Activated T-helper 1 cell treated with anti-CD3 and anti-CD28 coated beads, Interleukin-12 subunit alpha, Interleukin-12 subunit beta, Interleukin-2, Interleukin-4 antibody, amounts not matched to agents 30 ng/mL and 10 ng/mL and 1 ng/mL, durations not matched to agents 14 hours and 24 hours and 36 hours (primary cell): ENCODE measurements at regions not wholly inside any gene's neighbourhood (a gene's known extent, or its start where the extent isn't known, plus 50 kb on each side); places are given as distances from the start of the nearest gene placed in this dataset.

ENCODE experiments used
- DNase-seq: peaks from one replicate; pipeline ENCODE4 v3.0.0; 2021; ENCODE audit warnings: low spot score
- H3K27ac Mint-ChIP-seq: one replicate; pipeline ENCODE4 v1.8.0; 2021; ENCODE audit warnings: mild to moderate bottlenecking, mixed read lengths
- H3K27me3 Mint-ChIP-seq: one replicate; pipeline ENCODE4 v1.8.0; 2022; ENCODE audit warnings: mild to moderate bottlenecking, moderate library complexity, mixed read lengths; ENCODE audit not compliant: insufficient read depth
- H3K36me3 Mint-ChIP-seq: one replicate; pipeline ENCODE4 v1.8.0; 2021; ENCODE audit warnings: low read depth, mixed read lengths
- H3K4me1 Mint-ChIP-seq: one replicate; pipeline ENCODE4 v1.8.0; 2021; ENCODE audit warnings: low read depth, mixed read lengths
- H3K4me3 Mint-ChIP-seq: one replicate; pipeline ENCODE4 v1.8.0; 2021; ENCODE audit warnings: mild to moderate bottlenecking, moderate library complexity, mixed read lengths
- H3K9me3 Mint-ChIP-seq: one replicate; pipeline ENCODE4 v1.8.0; 2021; ENCODE audit warnings: mixed read lengths
- intact Hi-C: fragments of 100-400 bp; cut with micrococcal nuclease; formaldehyde crosslinking; loops from one replicate; pipeline ENCODE4 v1.15.1; 2024

DNA sequence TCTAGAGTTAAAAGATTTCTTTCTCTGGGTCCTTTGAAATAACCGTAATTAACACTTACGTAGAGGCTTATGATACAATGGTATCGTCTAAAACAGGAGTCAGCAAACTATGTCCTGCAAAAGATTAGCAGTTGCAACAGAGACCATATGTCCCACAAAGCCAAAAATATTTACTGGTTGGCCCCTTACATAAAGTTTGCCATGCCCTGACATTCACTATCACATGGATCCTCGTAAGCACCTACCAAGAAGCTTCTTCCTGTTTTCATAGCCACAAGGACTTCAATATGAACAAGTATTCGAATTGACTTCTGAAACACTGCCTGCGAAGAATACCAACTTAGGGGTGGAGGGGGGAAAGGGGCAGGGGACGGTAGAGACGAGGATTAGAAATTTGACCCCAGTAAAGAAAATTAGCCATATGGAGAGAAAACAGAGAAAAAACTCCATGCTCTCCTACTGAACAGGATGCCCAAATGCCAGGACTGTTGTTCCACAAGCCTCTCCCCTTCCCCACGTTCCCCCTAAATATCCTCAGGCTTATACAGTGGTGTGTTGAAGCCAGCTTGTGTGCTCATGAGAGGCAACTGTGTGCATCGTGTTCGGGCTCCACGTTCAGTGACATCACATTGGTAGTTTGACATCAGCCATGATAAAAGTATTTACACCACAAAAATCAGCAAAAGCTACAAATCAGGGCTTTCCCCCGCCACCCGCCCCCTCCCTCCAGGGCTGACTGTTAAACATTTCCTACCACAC, 144.1 kb upstream of the HES1 start:
- no peaks in the 10 kb centered on the region for H3K9me3 Mint-ChIP-seq
- H3K36me3 Mint-ChIP-seq, result no peaks in the 10 kb centered on the region
- intact Hi-C loops, result no loop called here
- peaks cover 40% of the 10 kb centered on the region for H3K27me3 Mint-ChIP-seq
- H3K27ac Mint-ChIP-seq, result no peak overlapping the region
- DNase-seq, result no peak
- no peaks in the 10 kb centered on the region for H3K4me1 Mint-ChIP-seq
- H3K4me3 Mint-ChIP-seq, result no peak overlapping the region

DNA sequence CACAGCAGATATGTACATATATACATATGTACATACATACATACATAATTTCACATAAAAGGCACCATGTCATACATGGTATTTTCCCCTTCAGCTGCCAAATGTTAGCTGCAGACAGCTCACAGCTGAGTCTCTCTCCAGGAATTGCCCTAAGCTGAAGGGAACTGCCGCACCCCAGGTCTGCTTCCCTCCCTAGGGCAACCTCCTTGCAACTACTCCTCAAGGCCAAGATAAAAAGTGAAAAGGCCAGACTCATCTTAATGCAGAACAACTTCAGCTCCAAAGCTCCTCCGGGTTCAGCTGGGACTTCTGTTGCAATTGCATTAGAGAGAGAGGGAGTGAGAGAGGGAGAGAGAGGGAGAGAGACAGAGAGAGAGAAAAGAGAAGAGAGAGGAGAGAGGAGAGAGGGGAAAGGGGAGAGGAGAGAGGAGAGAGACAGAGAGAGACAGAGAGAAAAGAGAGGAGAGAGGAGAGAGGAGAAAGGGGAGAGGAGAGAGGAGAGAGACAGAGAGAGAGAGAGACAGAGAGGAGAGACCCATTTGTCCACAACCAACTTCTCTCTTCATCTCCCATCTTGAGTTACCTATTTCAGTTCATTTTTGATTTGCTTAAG, 143.4 kb upstream of the HES1 start:
- intact Hi-C loops, result no loop called here
- Mint-ChIP-seq H3K27me3 (peaks cover 41% of the 10 kb centered on the region), H3K4me3 (no peak overlapping the region), H3K4me1 (no peaks in the 10 kb centered on the region), H3K27ac (no peak overlapping the region), H3K36me3 (no peaks in the 10 kb centered on the region), H3K9me3 (no peaks in the 10 kb centered on the region)
- no peak for DNase-seq

DNA sequence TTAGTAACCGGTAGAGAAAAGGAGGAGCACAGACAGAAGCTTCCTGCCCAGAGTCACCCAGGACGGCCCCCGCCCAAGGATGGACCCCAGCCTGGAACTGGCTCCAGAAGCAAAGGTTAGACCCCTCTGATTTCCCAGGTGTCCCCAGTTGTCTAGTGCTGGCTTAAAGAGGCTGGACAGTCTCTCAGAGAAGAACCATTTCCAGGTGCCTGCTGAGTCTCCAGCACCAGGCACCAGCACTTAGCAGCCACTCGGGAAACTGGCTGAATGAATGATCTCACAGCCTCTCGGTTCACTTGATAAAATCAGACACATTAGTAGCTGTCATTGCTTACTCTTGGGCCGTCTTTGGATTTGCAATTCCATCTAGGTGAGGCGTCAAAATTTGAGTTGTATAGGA, 139.7 kb upstream of the HES1 start:
- no peaks in the 10 kb centered on the region for H3K4me1 Mint-ChIP-seq
- DNase-seq, result no peak
- peaks cover 39% of the 10 kb centered on the region for H3K27me3 Mint-ChIP-seq
- H3K27ac Mint-ChIP-seq, result no peak overlapping the region
- no peaks in the 10 kb centered on the region for H3K9me3 Mint-ChIP-seq
- H3K36me3 Mint-ChIP-seq, result no peaks in the 10 kb centered on the region
- intact Hi-C loops, result no loop called here
- H3K4me3 Mint-ChIP-seq, result no peak overlapping the region

DNA sequence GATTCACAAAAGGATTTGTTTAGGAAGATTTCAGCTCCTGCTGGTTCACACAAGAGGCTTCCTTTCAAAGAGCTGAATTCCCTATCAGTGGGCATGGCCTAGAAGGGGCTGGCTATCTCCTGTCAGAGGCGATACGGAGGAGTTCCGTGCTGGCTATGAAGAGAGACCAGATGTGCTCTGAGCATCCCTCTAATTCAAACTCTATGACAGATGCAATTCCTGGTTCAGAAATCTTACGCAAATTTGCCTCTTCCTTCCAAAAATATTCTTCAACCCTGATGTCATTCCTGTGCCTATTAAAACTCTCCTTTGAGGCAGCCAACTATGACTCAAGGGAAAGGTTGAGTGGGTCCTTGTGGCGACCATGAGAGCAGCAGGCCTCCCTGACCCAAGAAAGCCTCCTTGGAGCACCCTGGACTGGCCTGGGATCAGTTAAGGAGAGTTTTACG, 139.3 kb upstream of the HES1 start:
- H3K4me1 Mint-ChIP-seq, result no peaks in the 10 kb centered on the region
- peaks cover 35% of the 10 kb centered on the region for H3K27me3 Mint-ChIP-seq
- no peaks in the 10 kb centered on the region for H3K36me3 Mint-ChIP-seq
- intact Hi-C loops, result no loop called here
- H3K4me3 Mint-ChIP-seq, result no peak overlapping the region
- no peaks in the 10 kb centered on the region for H3K9me3 Mint-ChIP-seq
- no peak for DNase-seq
- no peak overlapping the region for H3K27ac Mint-ChIP-seq

DNA sequence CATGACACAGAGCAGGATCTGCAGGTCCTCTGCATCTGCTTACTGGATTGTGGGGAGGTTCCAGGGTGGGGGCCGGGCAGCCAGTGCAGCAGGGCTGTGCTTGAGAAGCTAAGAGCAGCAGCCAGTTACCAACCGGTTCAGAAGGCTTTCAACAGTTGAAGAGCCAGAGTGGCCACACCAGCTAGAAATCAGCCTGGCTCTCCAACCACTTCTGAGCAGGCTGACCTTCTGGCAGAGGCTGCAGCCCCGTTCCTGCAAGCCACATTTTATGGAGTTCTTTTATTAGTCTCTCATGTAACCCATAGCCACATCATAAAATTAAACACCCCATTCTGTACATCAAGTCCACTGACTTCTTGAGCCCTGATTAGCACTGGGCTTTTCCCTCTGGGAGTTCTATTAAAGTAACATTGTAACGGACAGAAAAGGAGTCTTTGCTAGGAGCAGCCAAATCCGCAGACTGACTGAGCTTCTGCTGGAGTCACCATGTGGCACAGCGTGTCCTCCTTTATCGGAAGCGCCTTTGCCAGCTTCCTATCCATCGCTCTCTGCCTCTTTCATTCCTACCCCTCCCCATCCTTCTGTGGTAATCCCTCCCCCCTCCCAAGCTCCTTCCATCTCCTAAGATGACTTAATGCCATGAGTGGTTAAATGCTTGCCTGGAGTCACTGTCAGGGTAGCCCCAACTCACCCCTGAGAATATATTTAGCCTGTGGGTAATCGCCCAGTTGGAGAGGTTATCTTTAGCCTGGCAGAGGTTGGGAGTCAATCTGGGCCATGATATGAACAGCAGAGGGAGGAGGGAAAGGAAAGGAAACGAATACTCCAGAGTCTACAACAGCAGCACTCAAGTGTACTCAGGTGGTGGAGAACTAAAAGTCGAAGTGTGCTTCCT, 138.5 kb upstream of the HES1 start:
- Mint-ChIP-seq H3K27me3 (peaks cover 33% of the 10 kb centered on the region), H3K27ac (no peak overlapping the region), H3K9me3 (no peaks in the 10 kb centered on the region), H3K4me3 (no peak overlapping the region), H3K4me1 (peaks cover 3% of the 10 kb centered on the region), H3K36me3 (no peaks in the 10 kb centered on the region)
- intact Hi-C loops, result no loop called here
- DNase-seq, result no peak

DNA sequence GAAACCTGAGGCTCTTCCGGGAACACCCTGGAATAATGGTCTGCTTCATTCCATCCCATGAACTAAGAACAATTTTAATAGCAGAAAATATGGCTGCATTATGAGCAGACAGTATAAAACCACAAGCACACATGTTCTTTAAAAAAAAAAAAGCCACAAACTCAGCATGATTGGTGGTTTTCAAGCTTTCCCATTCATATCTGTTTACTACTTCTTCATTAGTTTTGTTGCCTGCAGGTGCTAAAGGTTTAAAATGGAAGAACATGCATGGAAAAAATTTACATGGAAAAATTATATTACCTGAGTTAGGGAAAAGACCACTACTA, 137.9 kb upstream of the HES1 start:
- Mint-ChIP-seq H3K4me3 (no peak overlapping the region), H3K27me3 (peaks cover 32% of the 10 kb centered on the region), H3K9me3 (no peaks in the 10 kb centered on the region), H3K27ac (no peak overlapping the region), H3K4me1 (peaks cover 4% of the 10 kb centered on the region), H3K36me3 (no peaks in the 10 kb centered on the region)
- DNase-seq, result no peak
- intact Hi-C loops, result no loop called here

DNA sequence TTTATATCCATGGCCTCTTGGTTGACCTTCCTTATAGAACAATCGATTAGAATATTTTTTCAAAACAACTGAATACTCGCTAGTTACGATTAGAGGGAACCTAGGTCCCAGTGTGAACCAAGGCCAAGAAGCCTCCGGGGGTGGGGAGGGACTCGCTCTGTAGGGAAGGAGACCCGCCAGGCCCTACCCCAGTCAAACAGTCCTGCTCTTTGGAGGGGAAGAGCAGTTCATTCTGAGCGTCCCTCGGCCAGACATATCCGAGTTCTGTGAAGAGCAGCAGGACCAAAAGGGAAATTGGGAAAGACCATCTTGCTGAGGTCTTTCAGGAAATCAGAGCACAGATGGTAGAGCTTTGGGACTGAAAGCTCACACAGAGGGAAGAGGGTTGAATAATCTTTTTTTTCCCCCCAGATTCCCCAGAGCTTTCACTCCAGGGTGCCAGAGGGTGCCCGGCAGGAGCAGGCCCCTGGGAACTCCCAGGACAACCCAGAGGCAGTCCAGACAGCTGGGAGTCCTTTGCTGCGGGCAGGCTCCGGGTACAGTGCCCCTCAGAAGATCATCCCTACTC, 137.2 kb upstream of the HES1 start:
- DNase-seq, result no peak
- Mint-ChIP-seq H3K4me3 (no peak overlapping the region), H3K36me3 (no peaks in the 10 kb centered on the region), H3K27me3 (peaks cover 37% of the 10 kb centered on the region), H3K4me1 (peaks cover 8% of the 10 kb centered on the region), H3K9me3 (no peaks in the 10 kb centered on the region), H3K27ac (no peak overlapping the region)
- intact Hi-C loops, result no loop called here

DNA sequence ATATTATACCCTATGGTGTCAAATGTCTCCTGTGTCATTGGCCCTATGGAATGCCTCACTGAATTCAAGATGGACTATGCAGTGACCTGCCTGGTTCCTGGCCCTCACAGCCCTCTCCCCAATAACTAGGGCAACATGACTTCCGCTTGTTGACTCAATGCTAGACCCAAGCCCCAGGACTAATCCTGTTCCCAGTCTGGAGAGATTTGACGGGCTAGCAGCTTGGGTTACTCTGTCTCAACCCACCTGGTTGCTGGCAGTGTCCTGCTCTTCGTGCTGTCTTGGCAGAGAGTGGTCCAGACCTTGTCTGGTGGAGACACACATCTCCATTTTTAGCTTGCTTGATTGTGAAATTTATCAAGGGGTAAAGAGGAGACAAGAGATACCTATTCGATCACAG, 135.8 kb upstream of the HES1 start:
- intact Hi-C loops, result no loop called here
- no peaks in the 10 kb centered on the region for H3K36me3 Mint-ChIP-seq
- no peak overlapping the region for H3K27ac Mint-ChIP-seq
- peaks cover 36% of the 10 kb centered on the region for H3K27me3 Mint-ChIP-seq
- DNase-seq, result no peak
- no peak overlapping the region for H3K4me3 Mint-ChIP-seq
- H3K9me3 Mint-ChIP-seq, result no peaks in the 10 kb centered on the region
- peaks cover 16% of the 10 kb centered on the region for H3K4me1 Mint-ChIP-seq

DNA sequence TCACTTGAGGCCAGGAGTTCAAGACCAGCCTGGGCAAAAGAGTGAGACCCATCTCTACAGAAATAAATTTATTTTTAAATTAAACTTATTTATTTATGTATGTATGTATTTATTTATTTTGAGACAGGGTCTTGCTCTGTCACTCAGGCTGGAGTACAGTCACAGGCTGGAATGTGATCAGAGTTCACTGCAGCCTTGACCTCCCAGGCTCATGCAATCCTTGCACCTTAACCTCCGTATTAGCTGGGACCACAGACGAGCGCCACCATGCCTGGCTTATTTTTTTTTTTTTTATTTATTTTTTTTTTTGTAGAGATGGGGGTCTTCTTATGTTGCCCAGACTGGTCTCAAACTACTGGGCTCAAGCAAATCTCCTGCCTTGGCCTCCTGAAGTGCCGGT, 135.2 kb upstream of the HES1 start:
- Mint-ChIP-seq H3K27ac (no peak overlapping the region), H3K27me3 (peaks cover 40% of the 10 kb centered on the region), H3K36me3 (no peaks in the 10 kb centered on the region), H3K9me3 (no peaks in the 10 kb centered on the region), H3K4me3 (no peak overlapping the region), H3K4me1 (peaks cover 20% of the 10 kb centered on the region)
- DNase-seq, result no peak
- intact Hi-C loops, result no loop called here

DNA sequence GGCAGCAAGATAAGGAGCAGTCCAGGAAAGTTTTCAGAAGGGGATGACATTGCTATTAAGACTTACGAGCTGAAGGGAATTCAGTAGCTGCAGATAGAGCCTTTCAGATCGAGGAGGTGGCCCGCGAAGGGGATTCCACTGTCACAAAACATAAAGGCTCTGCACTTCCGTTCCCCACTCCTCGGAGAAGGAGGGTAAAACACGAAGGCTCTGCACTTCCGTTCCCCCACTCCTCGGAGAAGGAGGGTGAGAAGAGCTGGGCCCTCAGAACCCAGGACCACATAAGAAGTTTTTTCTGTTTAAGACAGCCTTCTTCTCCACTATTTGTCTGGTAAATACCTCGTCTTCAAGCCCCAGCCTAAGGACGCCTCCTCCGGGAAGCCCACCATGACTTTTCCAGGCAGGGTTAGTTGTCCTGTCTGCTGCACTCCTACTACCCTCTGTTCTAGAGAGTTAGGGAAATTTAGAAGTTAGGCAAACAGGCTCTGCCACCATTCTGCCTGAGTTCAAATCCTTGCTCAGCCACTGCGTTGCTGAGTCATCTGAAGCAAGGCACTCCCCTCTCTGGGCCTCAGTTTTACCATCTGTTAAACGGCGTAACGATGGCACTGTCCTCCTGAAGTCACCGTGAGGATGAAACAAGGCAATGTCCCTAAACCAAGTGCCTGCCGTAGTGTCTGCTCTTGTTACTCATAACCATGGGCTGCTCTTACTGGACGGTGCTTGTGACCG, 134.1 kb upstream of the HES1 start:
- H3K9me3 Mint-ChIP-seq, result no peaks in the 10 kb centered on the region
- no peak overlapping the region for H3K27ac Mint-ChIP-seq
- DNase-seq, result no peak
- H3K4me1 Mint-ChIP-seq, result peaks cover 24% of the 10 kb centered on the region
- no peaks in the 10 kb centered on the region for H3K36me3 Mint-ChIP-seq
- peaks cover 36% of the 10 kb centered on the region for H3K27me3 Mint-ChIP-seq
- intact Hi-C loops, result no loop called here
- H3K4me3 Mint-ChIP-seq, result peak overlapping the region; percentile 37

DNA sequence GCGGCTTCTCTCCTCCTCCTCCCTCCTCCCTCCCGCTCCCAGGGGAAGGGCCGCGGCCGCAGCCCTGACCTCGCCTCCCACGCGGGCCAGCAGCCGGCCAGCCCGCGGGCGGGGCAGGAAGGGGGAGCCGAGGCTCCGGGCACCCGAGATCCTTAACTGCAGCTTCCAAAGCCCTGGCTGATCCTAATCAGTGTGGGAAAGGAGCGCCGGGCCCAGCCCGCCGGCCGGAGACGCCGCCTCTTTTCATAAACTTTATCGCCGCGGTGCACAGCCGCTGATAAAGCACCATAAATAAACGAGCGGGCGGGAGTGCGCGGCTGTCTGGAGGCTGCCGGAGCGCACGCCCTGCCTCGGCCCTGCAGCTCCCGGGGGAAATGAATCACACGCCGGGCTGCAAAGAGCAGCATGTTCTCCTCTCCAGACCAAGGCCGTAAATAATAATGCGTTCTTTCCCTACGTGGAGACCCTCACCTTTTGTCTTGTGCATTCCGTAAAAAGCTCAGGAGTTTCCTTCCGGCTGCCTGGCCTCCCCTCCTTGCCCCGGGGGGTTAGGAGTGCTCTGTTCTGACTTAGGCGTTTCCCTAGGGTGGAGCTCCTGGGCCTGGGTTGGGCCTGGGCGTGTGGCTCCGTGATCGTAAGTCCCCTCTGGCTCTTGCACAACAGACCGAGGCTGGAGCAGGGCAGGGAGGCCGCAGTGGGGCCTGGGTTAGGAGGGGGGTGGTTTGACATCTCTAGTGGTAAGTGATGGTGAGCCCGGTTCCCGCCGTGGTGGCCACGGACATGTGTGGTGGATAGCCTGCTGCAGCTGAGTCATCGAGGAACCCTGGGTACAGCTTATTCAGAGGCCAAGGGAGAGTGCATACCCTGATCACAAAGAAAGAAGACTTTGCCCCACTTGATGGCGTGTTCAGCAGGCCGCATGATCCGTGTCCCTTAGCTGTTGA, 132.6 kb upstream of the HES1 start:
- no peaks in the 10 kb centered on the region for H3K9me3 Mint-ChIP-seq
- peak overlapping the region; percentile 37 for H3K4me3 Mint-ChIP-seq
- no peak for DNase-seq
- H3K27ac Mint-ChIP-seq, result no peak overlapping the region
- H3K36me3 Mint-ChIP-seq, result no peaks in the 10 kb centered on the region
- peaks cover 36% of the 10 kb centered on the region for H3K27me3 Mint-ChIP-seq
- intact Hi-C loops, result no loop called here
- peaks cover 24% of the 10 kb centered on the region for H3K4me1 Mint-ChIP-seq
